GM23338 (cell line): ENCODE measurements at regions not wholly inside any gene's neighbourhood (a gene's known extent, or its start where the extent isn't known, plus 50 kb on each side); places are given as distances from the start of the nearest gene placed in this dataset.
"Not testable (repeated sequence)": the region's sequence is repeated elsewhere in the genome, so short reads cannot be mapped to it uniquely, and the experiment has no call there.

ENCODE experiments used
- ATAC-seq: fragments of 200-7000 bp; cut with Tn5 transposase; 3 replicates; pipeline ENCODE4 v1.9.1; 2020
- DNase-seq: peaks from one replicate; pipeline ENCODE4 v3.0.0-alpha.2; 2015; ENCODE audit warnings: low spot score
- H2AFZ ChIP-seq: fragments of 200-600 bp; sonication (generic); 2 replicates; pipeline ENCODE4 v1.8.0; 2016; ENCODE audit warnings: antibody characterized with exemption, mild to moderate bottlenecking, moderate library complexity
- H3F3A ChIP-seq: fragments of 200-600 bp; sonication (generic); replicated peaks from 2 replicates; pipeline ENCODE4 v1.8.0; 2017; ENCODE audit warnings: antibody characterized with exemption, mixed run types, low read depth
- H3K27ac ChIP-seq: fragments of 200-600 bp; sonication (generic); 2 replicates; pipeline ENCODE4 v1.6.1; 2016; ENCODE audit warnings: low read depth
- H3K27me3 ChIP-seq: fragments of 200-600 bp; sonication (generic); 2 replicates; pipeline ENCODE4 v1.8.0; 2016; ENCODE audit warnings: mild to moderate bottlenecking, mixed run types, moderate library complexity; ENCODE audit not compliant: insufficient read depth
- H3K36me3 ChIP-seq: fragments of 200-600 bp; sonication (generic); 2 replicates; pipeline ENCODE4 v1.8.0; 2016; ENCODE audit warnings: mild to moderate bottlenecking; ENCODE audit not compliant: insufficient read depth
- H3K4me1 ChIP-seq: fragments of 200-600 bp; sonication (generic); 2 replicates; pipeline ENCODE4 v1.8.0; 2016; ENCODE audit warnings: mild to moderate bottlenecking, moderate library complexity; ENCODE audit not compliant: insufficient read depth
- H3K4me2 ChIP-seq: fragments of 200-600 bp; sonication (generic); 2 replicates; pipeline ENCODE4 v1.7.1; 2017; ENCODE audit warnings: mixed run types
- H3K4me3 ChIP-seq: fragments of 200-600 bp; sonication (generic); 2 replicates; pipeline ENCODE4 v1.6.1; 2016; ENCODE audit warnings: mixed run types
- H3K79me2 ChIP-seq: fragments of 200-600 bp; sonication (generic); replicated peaks from 2 replicates; pipeline ENCODE4 v1.8.0; 2017; ENCODE audit warnings: mild to moderate bottlenecking; ENCODE audit not compliant: insufficient read depth
- H3K9me2 ChIP-seq: fragments of 200-600 bp; sonication (generic); 2 replicates; pipeline ENCODE4 v1.8.0; 2017; ENCODE audit not compliant: insufficient read depth
- H4K20me1 ChIP-seq: fragments of 200-600 bp; sonication (generic); replicated peaks from 2 replicates; pipeline ENCODE4 v1.8.0; 2017; ENCODE audit warnings: mild to moderate bottlenecking; ENCODE audit not compliant: insufficient read depth
- H3K27ac Mint-ChIP-seq: 2 replicates; pipeline ENCODE4 v1.8.0; 2020; ENCODE audit warnings: inconsistent platforms, mild to moderate bottlenecking, moderate library complexity, mixed read lengths
- H3K27me3 Mint-ChIP-seq: 3 replicates; pipeline ENCODE4 v1.8.0; 2022; ENCODE audit warnings: low read depth, mild to moderate bottlenecking, moderate library complexity, mixed read lengths, inconsistent platforms; ENCODE audit not compliant: insufficient read depth, poor library complexity
- H3K36me3 Mint-ChIP-seq: 3 replicates; pipeline ENCODE4 v1.8.0; 2021; ENCODE audit warnings: low read depth, mild to moderate bottlenecking, inconsistent platforms, moderate library complexity, mixed read lengths
- H3K4me1 Mint-ChIP-seq: 3 replicates; pipeline ENCODE4 v1.8.0; 2020; ENCODE audit warnings: mild to moderate bottlenecking, inconsistent platforms, mixed read lengths
- H3K4me3 Mint-ChIP-seq: 3 replicates; pipeline ENCODE4 v1.8.0; 2021; ENCODE audit warnings: moderate library complexity, mild to moderate bottlenecking, inconsistent platforms, mixed read lengths
- H3K9me3 Mint-ChIP-seq: 3 replicates; pipeline ENCODE4 v1.8.0; 2020; ENCODE audit warnings: moderate library complexity, mild to moderate bottlenecking, inconsistent platforms, mixed read lengths
- CREB1 ChIP-seq: fragments of 250-450 bp; sonication (Bioruptor Pico); IDR thresholded peaks from 2 replicates; pipeline ENCODE4 v1.5.0; 2020; ENCODE audit warnings: low read depth, mild to moderate bottlenecking, moderate library complexity
- ETS1 ChIP-seq: IDR thresholded peaks from 2 replicates; pipeline ENCODE4 v1.6.1; 2016; ENCODE audit warnings: antibody characterized with exemption
- EZH2phosphoT487 ChIP-seq: fragments of 200-600 bp; sonication (generic); IDR thresholded peaks from one replicate; pipeline ENCODE4 v1.8.1; 2018; ENCODE audit warnings: antibody characterized with exemption; ENCODE audit not compliant: unreplicated experiment
- NANOG ChIP-seq: IDR thresholded peaks from 2 replicates; pipeline ENCODE4 v1.6.1; 2016; ENCODE audit warnings: antibody characterized with exemption, borderline replicate concordance
- POLR2AphosphoS5 ChIP-seq: IDR thresholded peaks from 2 replicates; pipeline ENCODE4 v1.6.1; 2016; ENCODE audit warnings: antibody characterized with exemption, low read depth
- ZNF462 ChIP-seq: fragments of 250-450 bp; sonication (Bioruptor Pico); IDR thresholded peaks from 2 replicates; pipeline ENCODE4 v1.5.0; 2020; ENCODE audit warnings: mild to moderate bottlenecking, moderate library complexity

GRCh38 chrX:121671649-121672048 is 624.2 kb downstream of the GLUD2 start (continued):
- TF ChIP-seq ZNF462 (no peak), NANOG (no peak), EZH2phosphoT487 (no peak), CREB1 (no peak), POLR2AphosphoS5 (no peak), ETS1 (no peak)

GRCh38 chrX:121709236-121709635 is 661.8 kb downstream of the GLUD2 start:
- not testable (repeated sequence) for H4K20me1 ChIP-seq, H3K9me2 ChIP-seq, H3K4me1 Mint-ChIP-seq, H3K4me2 ChIP-seq, H3K27me3 Mint-ChIP-seq, H3K4me3 ChIP-seq, H3K4me3 Mint-ChIP-seq, H3K27me3 ChIP-seq, H3K4me1 ChIP-seq, H3K36me3 ChIP-seq, H3K36me3 Mint-ChIP-seq, H3F3A ChIP-seq, H3K27ac ChIP-seq, ATAC-seq, H3K79me2 ChIP-seq, H3K27ac Mint-ChIP-seq, H2AFZ ChIP-seq, DNase-seq
- peaks cover 11% of the 10 kb centered on the region; the same call in 2 of the 3 replicates for H3K9me3 Mint-ChIP-seq
